ENCODE measurements at regions not wholly inside any gene's neighbourhood (a gene's known extent, or its start where the extent isn't known, plus 50 kb on each side); places are given as distances from the start of the nearest gene placed in this dataset.

DNA sequence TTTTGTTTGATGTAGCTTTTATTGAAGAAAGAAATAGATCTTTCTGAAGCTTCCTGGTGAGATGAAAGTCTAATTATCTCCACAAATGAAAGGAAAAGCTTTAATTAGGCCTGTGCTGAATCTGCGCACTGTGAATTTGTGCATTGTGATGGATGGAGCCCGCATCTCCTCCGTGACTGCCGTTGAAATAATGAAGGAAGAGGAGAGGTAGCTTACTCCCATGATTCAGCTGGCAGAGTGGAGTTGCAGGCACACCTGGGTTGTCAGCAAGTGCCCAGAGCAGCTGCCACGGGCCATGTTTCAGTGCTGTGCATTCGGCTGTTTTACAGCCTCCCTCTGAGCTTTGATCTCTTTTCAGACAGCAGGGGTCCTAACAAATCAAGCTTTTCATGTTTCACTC is 735.3 kb upstream of the TENM3 start:
- DNase-seq = no peak

DNA sequence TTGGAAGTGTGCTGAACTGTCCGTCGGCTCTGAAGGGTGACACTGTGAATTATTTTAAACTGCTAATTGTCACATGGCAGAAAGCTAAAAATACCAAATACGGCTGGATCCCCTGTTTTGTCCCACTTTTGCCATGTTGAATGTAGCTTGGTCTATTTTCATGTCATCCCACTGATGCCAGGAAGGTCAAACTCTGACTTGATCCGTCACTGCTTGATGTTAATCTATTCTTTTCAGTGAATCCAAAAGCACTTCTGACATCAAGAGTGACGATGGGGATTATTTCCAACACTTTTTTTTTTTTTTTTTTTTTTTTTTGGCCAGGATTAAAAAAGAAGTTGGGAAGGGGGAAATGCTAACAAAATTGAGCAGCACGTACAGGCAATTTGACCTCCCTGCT is 734.6 kb upstream of the TENM3 start:
- no peak for DNase-seq

DNA sequence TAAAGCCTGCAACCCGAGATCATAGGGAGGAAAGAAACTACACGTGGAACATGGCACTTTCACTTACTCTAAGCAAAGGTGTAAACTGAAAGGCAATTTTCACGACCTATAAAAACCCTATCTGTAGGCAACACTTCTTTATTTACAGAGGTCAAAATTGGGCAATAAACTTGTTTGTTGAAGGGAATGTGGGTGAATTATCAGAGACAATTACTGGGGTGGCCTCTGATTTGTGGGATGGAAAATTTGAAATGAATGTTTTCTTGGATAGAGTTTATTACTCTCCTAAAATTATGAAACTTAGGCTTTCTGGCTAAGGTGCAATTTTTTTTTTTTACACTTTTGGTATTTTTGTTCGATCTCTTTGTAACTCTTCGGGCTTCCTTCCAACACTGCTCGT is 734.1 kb upstream of the TENM3 start:
- DNase-seq = no peak

DNA sequence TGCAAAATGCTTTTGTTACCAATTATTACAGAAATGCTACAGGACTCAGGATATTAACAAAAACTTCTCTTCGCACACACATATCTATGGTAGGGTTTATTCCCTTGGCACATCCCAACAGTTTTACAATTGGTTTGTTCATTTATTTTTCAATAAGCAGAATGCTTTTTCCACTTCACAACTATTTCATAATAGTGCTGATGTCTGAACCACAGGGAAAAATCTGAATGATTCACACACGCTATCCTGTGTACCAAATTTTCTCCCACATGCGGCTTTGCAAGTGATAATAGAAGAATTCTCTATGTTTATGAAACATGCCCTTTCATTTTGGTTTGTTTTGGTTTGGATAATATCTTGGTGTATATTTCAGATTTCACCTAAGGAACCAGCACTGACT is 725.7 kb upstream of the TENM3 start:
- no peak for DNase-seq

DNA sequence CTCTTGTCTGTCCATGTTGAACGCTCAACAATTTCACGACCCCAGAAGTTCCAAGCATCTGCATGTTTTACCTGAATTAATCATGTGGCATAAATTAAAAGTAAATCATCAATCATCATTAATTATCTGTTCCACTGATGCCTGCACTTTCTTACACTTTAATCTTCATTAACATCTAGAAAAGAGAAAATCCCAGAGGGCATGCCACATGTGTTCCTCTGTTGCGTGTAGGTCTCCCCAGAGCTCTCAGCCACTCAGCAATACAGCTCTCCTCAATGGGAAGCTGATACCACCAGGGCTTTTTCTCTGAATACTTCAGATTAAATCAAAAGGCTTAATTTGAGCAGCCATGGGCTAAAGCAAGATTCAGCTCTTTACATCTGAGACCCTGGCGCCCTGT is 722.4 kb upstream of the TENM3 start:
- DNase-seq = no peak

DNA sequence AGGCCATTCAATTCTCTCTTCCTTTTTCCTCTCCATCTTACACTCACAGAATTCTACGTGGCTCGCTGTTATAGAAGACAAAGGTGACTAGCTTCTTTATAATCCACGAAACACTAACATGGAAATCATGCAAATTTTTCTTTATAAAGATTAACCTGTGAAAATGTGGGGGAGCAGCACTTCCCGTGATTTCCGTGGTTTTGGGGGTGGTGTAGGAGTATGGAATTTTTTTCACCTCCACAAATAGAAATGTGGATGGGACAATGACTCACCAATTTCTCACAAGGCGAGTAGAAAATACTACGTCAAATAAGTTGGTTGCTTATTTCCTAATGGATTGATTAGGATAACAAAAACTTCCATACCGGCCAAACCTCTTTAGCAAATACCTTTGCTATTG is 719.2 kb upstream of the TENM3 start:
- DNase-seq = no peak

DNA sequence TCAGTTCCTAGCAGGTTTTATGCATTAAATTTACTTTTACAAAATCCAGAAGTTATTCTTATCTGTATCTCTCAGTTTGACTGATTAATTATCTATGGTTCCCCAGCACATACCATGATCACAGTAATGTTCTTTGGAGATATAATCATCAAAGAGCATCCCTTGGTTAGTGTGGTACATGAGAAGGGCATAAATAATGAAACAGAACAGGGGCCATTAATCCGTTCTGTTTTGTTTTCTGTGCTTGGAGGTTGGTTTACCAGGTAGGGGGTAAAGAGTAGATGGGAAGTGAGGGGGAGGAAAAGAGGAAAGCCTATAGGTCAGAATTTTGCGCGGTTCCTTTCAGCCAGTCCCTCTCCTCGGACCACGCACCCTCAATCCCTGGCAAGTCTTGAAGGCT is 718.7 kb upstream of the TENM3 start:
- DNase-seq = no peak

DNA sequence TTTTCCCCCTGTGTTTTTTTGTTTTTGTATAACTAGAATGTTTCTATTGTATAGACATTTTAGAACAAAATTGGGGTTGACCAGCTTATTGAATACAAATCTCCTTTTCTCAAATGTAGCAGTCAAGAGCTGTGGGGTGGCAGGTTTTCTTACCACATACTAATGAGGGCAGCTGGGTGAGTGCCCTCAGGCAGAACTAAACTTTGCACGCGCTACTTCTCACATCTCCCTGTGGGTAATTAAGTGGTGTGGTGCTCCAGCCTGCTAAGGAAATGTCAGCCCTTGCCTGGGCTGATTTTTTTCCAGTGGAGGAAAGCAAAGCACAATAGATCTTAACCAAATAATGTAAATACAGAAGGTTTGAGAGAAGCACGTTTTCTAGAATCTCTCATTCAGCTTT is 717.6 kb upstream of the TENM3 start:
- DNase-seq = no peak

DNA sequence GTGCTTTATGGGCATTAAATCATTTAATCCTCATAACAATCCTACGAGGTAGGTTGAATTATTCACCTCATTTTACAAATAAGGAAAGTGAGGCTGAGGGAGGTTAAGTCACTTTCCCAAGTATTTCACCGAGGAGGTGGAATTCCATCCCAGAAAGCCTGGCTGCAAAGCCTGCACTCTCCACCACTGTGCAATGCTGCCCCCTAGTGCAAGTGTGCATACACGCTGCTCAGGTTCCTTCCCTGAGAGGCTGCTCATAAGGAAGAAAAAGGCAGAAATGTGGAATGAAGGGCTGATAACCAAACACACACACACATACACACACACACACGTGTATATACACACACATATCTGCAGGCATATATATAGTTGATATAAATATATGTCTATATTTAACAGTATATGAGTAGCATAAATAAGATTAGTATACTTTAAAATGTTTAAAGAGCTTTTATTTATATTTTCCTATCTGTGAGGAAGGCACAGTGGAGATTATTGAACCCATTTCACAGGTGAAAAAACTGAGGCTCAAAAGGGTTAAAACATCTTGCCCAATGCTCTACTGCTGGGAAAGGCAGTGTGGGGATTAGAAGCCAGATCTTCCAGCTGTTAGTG is 714.5 kb upstream of the TENM3 start:
- DNase-seq = no peak

DNA sequence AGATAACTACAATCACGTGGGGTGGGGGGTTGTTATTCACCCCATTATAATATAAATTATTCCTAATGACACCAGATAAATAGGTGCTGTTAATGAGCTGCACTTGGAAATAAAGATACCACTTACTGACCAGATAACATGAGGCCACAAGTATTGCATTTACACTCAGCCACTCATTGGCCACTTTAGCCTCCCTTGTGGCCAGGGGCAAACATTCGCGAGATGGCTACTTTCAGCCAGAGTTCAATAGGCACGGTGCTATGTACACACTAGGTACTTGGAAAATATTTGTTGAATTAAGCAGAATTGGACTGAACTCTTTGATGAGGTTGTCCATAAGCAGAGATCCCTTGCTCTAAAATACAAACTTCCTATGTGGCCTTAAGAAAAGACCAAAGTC is 713.7 kb upstream of the TENM3 start:
- no peak for DNase-seq

DNA sequence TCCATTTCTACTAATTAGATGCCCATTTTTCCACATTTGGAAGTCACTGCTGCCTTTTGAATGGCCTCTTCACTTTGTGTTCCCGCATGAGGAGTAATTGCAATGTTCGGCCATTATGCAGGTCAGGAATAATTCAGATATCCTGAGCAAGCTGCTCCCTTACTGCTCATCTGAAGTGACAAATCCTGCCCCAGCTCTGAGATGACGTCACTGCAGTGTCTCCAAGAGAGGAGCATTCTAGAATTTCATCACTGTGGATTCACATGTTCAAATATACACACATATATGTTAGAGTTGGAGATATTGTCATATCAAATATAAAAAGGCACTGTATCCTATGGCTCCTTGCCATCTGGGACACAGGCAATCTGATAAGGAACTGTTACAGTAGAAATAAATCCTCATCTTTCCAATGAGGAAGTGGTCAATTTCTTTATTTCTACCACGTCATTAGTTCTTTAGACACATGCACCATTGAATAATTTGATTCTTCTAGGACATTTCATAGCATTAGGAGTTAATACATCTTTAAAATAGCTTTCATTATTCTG is 706.9 kb upstream of the TENM3 start:
- DNase-seq = no peak

DNA sequence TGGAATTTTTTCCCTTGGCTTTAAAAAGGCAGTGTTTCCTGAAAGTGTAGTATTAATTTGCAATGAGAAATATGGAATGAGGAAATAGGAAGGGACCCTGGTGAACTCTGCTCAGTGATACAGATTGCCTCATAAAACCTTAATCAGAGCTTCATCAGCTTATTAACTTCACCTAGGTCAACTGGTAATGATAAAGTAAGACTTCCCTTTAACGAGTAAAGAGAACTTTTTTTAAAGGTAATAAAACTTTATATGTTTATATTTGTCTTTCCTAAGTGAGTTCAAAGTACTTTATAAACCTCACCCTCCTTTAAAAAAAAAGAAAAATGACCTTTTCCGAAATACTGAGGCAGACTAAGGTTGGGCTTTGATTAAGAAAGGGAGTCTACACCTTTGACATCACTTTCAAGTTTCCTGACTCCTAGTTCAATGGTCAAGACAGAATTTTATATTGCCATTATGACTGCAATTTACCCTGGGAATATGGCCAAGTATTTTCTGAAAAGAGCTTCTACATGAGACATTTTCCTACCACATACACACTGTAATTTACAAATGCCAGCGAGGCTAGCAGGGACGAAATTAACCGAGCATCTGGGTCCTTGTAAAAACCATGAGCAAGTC is 706.3 kb upstream of the TENM3 start:
- DNase-seq = no peak

DNA sequence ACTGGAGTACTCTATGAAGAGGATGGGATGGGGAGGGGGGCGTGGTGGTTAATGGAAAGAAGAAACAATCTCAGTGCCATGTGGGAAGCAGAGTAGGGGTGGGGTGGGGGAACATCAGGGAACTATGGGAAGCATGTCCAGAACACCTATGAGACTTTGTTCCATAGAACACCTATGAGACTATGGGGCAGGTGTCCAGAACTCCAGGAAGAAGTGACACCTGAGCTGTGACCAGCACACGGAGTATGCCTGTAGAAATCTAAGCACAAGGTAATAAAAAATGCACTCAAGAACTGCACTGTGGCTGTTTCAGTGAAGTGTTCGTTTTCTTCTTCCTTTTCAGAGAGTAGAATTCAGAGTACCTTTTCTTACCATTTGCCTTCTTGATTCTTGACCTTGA is 704.8 kb upstream of the TENM3 start:
- no peak for DNase-seq

DNA sequence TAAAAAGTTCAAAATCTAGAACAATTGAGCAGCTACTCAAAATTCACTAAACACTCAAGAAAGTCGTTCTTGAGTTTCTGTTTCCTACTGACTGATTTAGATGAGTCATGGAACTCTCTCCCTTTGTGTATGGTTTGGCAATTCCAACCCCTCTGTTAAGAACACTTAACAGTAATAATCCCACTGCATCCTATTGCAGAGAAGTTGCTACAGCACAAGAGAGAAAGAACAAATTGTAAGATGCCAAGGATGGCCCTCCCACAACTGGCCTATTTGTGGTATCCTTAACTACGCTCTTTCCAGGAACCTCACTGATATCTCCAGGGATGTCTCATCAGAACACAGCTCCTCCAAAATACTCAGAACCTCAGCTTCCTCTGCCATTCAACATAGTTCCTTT is 701.8 kb upstream of the TENM3 start:
- DNase-seq = no peak

DNA sequence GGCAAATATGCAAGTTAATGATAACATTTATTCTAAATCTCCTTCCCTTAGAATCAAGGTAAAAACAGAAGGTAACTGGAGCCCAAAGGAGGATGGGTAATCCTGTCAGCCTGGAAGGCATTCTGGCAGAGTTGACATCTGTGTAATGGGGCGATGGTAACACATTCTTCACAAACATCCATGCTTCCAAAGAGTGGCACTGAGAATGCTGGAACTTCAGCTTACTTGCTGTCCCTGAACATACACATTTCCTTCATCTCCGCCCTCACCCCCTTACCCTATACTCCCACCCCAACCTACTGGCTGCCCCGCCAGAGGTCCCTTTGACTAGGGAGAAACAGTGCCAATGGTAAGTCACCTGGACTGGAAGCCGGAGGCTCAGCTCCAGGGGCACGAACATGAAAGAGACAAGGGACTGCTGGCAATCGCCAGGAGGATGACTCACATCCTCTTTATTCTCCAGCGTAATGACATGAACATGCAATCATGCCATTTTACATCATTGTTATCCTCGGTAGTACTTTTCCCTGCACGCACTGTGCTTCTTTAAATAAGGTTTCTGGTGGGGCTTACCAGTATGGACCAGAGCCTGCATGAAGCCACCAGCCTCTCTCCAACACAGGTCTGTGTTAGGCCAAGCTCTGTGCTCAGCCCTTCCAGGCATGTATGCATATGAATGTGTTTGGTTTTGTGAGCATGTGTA is 694.2 kb upstream of the TENM3 start:
- no peak for DNase-seq

DNA sequence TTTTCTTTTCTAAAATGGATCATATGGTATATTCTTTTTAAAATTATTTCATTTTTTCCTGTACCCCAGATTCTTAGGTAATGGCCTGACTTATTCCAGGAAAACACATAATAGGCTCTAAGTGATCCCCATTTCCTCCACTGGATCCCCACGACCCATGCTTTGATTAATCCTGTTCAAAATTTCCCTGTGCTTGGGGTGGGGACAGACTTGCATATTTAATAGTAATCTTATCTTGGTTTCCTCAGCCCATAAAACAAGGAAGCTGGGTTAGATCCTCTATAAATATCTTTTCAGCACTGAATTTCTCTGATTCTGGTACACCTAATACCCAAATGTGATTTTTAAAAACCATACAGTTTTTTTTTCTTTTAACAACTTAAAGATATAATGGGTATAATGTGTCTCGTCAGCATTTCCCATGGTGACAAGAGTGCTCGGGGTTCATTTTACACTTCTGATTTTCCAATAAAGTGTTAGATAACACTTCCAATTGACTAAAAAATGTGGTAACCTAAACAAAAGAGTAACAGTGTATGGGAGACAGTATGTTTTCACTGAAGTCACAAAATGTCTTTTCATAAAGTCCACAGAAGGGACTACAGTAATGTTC is 693.5 kb upstream of the TENM3 start:
- no peak for DNase-seq

DNA sequence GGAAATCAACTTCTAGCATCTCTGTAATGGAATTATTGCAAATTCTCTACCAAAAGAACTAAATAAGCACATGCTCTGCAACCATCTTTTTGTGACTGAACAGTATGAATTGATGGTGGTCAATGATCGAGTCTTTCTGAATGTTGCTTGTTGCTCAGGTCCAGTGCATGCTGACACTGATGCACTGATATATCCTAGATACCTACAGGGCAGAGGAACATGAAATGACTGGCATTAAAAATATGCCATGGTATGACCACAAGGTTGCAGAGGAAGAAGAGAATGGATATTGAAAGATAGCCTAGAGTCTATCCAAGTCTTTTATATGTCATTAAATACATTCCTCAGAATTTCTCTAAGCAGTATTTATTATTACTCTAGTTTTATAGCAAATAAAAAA is 692.8 kb upstream of the TENM3 start:
- no peak for DNase-seq

DNA sequence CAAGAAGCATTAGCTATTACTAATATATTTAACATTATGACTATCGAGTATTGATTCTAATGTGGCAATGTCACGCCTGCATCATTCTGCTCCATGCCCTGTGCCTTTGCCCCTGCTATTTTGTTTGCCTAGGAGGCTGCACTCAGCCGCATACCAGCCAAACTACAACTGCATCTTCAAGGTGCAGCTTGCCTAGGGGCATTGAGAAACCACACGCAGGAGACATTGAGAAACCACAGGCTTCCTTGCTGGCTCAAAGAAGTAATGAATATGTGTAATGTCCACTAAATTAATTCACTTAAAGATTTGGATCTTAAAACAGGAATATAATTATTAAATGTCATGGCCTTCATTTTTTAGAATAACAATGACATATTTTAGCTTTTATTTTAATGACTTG is 683.6 kb upstream of the TENM3 start:
- DNase-seq = no peak

DNA sequence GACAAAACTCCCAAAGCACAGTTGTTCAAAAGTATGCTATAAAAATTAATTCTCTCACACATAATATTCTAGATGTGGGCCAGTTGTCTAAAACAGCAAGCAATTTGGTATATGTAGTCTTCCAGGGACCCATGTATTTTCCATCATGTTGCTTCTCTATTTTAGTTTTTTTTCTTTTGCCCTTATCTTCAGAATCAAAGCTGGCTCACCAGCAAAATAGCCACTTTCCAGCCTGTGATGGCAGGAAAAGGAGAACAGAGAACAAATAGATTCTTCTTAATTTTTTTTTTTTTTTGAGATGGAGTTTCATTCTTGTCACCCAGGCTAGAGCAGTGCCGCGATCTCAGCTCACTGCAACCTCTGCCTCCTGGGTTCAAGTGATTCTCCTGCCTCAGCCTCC is 680.8 kb upstream of the TENM3 start:
- DNase-seq = no peak

DNA sequence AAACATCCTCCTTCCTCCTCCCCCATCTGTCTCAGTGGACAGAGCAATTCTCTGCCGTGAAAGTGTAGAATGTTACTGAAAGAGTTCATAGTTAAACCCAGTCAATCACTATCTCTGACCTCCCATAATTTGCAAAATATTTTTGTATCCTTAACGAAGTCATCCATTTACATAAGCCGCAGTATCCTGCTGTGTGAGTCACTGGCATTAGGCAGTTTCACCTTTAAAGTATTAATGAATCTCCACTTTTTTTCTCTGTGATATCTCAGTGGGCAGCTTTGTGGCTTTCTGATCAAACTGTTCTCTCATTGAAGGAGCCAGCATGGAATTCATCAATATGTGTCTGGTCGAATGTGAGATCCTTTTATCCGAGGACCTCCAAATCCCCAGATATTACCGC is 678.6 kb upstream of the TENM3 start:
- DNase-seq = no peak

DNA sequence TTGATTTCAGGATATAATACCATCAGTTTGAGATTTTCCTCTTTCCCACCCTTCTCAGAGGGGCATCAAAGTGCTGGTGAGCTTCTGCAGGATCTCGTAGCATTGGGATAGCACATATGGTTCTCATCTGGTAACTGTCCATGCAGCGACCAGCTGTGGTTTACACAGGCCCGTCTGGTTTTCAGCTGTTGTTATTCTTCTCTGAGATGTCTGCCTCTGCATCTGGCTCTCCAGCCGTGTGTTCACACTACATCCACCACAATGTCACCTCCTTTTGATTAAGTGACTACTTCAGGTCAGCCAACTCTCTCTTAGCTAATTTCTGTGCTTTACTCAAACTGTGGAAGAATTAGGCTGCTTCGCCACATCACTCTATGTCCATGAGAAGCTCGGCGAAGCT is 676.7 kb upstream of the TENM3 start:
- no peak for DNase-seq

DNA sequence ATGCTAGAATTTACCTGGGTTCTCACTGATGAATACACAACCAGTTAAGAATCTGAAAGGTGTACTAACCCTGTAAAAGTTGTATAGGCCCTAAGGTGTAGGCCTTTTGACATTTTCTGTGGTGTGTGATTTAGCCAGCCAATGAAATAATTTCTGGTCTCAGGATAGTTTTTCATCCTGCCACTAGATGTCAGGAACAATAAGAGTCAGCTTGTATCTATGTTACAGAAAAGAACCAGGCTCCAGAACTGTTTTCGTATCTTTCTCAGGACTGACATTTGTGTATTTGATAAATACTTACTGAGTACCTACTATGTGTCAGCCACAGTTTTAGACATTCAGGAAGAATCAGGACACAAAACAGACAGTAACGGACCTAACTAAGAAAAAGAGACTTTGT is 673.6 kb upstream of the TENM3 start:
- no peak for DNase-seq

DNA sequence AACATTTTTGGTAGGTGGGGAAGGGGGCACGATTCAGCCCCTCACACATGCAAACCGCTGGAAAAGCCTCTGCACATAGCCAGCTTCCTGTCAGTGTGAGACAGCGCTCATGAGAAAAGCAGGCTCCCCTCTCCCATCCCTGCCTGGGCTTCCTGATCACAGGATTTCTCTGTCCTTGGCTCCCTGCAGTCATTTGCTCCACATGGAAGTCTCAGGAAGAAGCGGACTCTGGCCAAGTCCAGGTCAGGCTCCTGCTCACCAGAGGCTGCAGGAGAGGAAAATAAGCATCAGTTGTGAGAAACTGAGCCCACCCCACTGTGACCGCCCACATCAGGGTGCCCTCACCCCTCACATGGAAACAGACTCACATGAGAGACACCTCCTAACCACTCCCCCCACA is 664.3 kb upstream of the TENM3 start:
- DNase-seq = no peak

DNA sequence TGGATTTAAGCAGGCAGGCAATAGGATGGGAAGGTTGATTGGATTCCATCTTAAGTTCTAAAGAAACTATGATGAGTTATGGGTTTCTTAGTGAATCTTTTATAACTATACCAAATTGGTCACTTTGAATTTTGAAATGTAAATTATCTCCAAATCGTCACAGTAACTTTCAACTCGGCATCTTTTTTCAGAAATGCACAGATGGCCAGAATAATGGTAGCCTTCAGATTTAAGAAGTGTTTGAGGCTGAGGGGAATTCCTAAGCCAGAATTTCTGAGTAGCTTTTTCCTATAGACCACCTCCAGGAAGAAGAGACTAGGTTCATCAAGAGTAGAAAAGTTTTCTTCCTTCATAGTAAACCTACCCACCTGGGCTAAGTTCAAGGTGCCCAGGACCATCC is 663.7 kb upstream of the TENM3 start:
- no peak for DNase-seq

Data from activated T-cell treated with anti-CD3 and anti-CD28 coated beads, Interleukin-2, amount 50 U/mL, for 1 hour (primary cell).